Tibial artery (tissue), 4 donors: ENCODE measurements at regions not wholly inside any gene's neighbourhood (a gene's known extent, or its start where the extent isn't known, plus 50 kb on each side); places are given as distances from the start of the nearest gene placed in this dataset.

Experiments used
- DNase-seq, 2 donors: peaks; one replicate each; pipeline ENCODE4 v3.0.0-alpha.2; 2019
- H3K27ac ChIP-seq, 2 donors: fragments of 200-600 bp; sonication (generic) in 1 of 2; 1 replicate in 1 of 2; 2 replicates in 1 of 2; pipeline ENCODE4 v1.5.1; 2018 to 2019; ENCODE audit warnings: mild to moderate bottlenecking in 1 of 2
- H3K27me3 ChIP-seq, 2 donors: fragments of 200-600 bp; sonication (generic) in 1 of 2; one replicate each; pipeline versions ENCODE4 v1.5.1 to v1.6.0; 2016 to 2019
- H3K36me3 ChIP-seq, 3 donors: fragments of 200-600 bp; sonication (generic) in 2 of 3; one replicate each; pipeline ENCODE4 v1.5.1; 2016 to 2019; ENCODE audit warnings: mild to moderate bottlenecking in 2 of 3
- H3K4me1 ChIP-seq, 4 donors: fragments of 200-600 bp; sonication (generic) in 2 of 4; 1 replicate in 3 of 4; 2 replicates in 1 of 4; pipeline ENCODE4 v1.5.1; 2016 to 2019
- H3K4me3 ChIP-seq, 2 donors: fragments of 200-600 bp; sonication (generic) in 1 of 2; 1 replicate in 1 of 2; 2 replicates in 1 of 2; pipeline ENCODE4 v1.5.1; 2018 to 2019; ENCODE audit warnings: mild to moderate bottlenecking in 2 of 2
- H3K9me3 ChIP-seq, 3 donors: fragments of 200-600 bp; sonication (generic) in 1 of 3; one replicate each; pipeline ENCODE4 v1.5.1; 2016 to 2019
- intact Hi-C: fragments of 100-400 bp; cut with DNase I; formaldehyde crosslinking; loops from one replicate; pipeline ENCODE4 v1.15.0; 2023; ENCODE audit warnings: low total_unique reads
- TF ChIP-seq, protein P1 (sequence below), 2 experiments: fragments of 200-600 bp in 1 of 2; fragments of 450-650 bp in 1 of 2; IDR thresholded peaks; one replicate each; pipeline ENCODE4 v1.5.1; 2017 to 2019; ENCODE audit warnings: antibody characterized with exemption in 2 of 2, mild to moderate bottlenecking in 1 of 2, moderate library complexity in 1 of 2

DNA sequence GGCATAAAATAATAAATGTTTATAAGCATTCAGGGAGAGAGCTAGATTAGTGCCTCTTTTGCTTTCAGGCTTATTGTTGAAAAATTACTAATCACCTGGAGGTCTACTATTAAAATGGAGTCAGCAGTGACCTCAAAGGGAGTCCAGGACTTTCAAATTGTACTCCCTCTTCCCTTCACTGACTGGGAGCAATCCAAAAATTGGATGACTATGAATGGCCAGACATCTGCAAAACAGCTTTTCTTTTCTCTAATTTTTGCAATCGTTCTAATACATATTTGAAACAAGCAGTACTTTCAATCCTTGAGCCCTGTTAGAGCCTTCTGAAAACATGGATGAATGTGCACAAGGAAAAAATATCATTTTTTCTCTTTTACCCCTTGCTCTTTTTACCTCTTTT, 461.8 kb downstream of the TMEM232 start:
- Histone ChIP-seq H3K4me3 (no peak overlapping the region), H3K9me3 (no peaks in the 10 kb centered on the region), H3K27ac (no peak overlapping the region), H3K27me3 (no peaks in the 10 kb centered on the region), H3K4me1 (peaks cover 0 to 27% (median 2%) of the 10 kb centered on the region in 4 donors), H3K36me3 (no peaks in the 10 kb centered on the region)
- TF ChIP-seq, protein P1, sequence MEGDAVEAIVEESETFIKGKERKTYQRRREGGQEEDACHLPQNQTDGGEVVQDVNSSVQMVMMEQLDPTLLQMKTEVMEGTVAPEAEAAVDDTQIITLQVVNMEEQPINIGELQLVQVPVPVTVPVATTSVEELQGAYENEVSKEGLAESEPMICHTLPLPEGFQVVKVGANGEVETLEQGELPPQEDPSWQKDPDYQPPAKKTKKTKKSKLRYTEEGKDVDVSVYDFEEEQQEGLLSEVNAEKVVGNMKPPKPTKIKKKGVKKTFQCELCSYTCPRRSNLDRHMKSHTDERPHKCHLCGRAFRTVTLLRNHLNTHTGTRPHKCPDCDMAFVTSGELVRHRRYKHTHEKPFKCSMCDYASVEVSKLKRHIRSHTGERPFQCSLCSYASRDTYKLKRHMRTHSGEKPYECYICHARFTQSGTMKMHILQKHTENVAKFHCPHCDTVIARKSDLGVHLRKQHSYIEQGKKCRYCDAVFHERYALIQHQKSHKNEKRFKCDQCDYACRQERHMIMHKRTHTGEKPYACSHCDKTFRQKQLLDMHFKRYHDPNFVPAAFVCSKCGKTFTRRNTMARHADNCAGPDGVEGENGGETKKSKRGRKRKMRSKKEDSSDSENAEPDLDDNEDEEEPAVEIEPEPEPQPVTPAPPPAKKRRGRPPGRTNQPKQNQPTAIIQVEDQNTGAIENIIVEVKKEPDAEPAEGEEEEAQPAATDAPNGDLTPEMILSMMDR (IDR thresholded peaks at IDR 0.05): no peak
- intact Hi-C loops: no loop called here
- no peak for DNase-seq

DNA sequence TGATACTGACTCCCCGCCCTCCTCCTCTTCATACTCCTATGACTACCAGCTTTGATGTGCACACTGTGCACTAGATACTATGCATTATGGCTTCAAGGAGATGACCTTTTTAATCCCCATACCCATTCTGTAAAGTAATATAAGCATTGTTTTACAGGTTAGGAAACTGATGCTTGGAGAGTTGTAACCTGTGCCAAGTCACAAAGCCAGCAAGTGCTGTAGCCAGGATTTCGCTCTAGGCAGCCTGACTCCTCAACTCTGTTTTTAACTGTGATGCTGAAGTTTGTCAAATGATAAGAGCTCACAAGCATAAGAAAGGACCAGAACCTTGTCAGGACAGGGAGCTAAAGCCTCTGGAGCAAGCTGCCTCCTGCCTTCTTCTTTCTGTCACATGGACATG, 461.3 kb downstream of the TMEM232 start:
- H3K4me1 ChIP-seq: peaks cover 0 to 32% (median 2%) of the 10 kb centered on the region in 4 donors
- H3K9me3 ChIP-seq: no peaks in the 10 kb centered on the region
- H3K4me3 ChIP-seq: no peak overlapping the region
- DNase-seq: no peak
- intact Hi-C loops: no loop called here
- H3K27me3 ChIP-seq: no peaks in the 10 kb centered on the region
- no peaks in the 10 kb centered on the region for H3K36me3 ChIP-seq
- TF ChIP-seq, protein P1 (IDR thresholded peaks at IDR 0.05): no peak
- H3K27ac ChIP-seq: no peak overlapping the region

DNA sequence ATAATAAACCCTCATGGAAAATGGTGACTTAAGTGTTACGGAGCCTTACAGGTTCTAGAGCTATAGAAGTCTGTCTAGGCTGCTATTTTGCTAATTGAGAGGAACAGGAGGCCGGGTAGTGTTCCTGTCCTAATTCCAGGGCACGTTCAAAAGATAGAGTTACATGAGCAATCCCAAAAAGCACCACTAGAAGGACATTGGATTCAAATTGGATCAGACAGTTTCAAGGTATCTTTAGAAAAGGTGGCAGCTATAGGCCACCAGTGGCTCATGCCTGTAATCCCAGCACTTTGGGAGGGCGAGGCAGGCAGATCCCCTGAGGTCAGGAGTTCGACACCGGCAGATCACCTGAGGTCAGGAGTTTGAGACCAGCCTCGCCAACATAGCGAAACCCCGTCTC, 458.8 kb downstream of the TMEM232 start:
- Histone ChIP-seq H3K9me3 (no peaks in the 10 kb centered on the region), H3K36me3 (no peaks in the 10 kb centered on the region), H3K27me3 (no peaks in the 10 kb centered on the region), H3K27ac (no peak overlapping the region), H3K4me3 (no peak overlapping the region), H3K4me1 (peaks cover 0 to 30% (median 2%) of the 10 kb centered on the region in 4 donors)
- TF ChIP-seq, protein P1 (IDR thresholded peaks at IDR 0.05): no peak
- DNase-seq: no peak
- intact Hi-C loops: no loop called here

DNA sequence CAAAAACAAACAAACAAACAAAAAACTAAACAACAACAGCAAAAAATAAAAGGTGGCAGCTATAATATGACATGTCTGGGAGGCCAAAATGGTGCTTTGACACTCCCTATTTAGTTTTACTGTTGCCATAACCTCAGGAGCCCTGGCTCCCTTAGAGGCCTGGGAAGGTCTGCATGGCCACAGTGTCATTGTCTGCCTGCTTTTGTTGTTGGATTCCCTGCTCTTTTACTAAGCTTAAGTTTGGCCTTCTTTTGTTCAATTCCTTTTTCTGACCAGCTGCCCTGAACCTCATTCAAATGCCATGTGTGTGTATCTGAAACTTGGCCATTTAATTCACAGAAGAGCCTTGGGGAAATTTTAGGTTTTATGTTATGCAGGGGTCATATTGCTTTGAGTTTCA, 458.2 kb downstream of the TMEM232 start:
- H3K4me1 ChIP-seq: peaks cover 0 to 25% (median 2%) of the 10 kb centered on the region in 4 donors
- TF ChIP-seq, protein P1 (IDR thresholded peaks at IDR 0.05): no peak
- no peak overlapping the region for H3K27ac ChIP-seq
- H3K4me3 ChIP-seq: no peak overlapping the region
- H3K36me3 ChIP-seq: no peaks in the 10 kb centered on the region
- intact Hi-C loops: no loop called here
- H3K9me3 ChIP-seq: no peaks in the 10 kb centered on the region
- no peaks in the 10 kb centered on the region for H3K27me3 ChIP-seq
- no peak for DNase-seq

DNA sequence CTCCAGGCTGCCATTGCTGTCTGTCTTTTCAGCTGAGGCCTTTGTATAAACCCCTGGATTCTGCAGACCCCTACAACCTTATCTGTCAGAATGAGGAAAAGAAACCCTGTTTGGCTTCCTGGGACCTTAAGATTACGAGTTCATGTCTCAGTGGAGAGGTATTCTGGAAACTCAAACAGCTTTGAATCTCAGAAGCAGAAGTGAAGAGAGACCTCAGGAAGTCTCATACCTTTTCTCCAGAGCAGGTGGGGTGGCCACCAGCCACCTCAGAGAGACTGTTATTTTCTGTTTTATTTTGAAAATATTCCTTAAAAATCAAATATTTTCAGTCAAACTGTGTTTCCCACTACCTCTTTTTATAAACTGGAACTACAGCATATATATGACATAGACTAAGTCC, 457.5 kb downstream of the TMEM232 start:
- no peak overlapping the region for H3K27ac ChIP-seq
- no peak for DNase-seq
- H3K4me1 ChIP-seq: peaks cover 0 to 25% (median 2%) of the 10 kb centered on the region in 4 donors
- no peaks in the 10 kb centered on the region for H3K27me3 ChIP-seq
- H3K9me3 ChIP-seq: no peaks in the 10 kb centered on the region
- intact Hi-C loops: no loop called here
- H3K4me3 ChIP-seq: no peak overlapping the region
- H3K36me3 ChIP-seq: no peaks in the 10 kb centered on the region
- TF ChIP-seq, protein P1 (IDR thresholded peaks at IDR 0.05): no peak
